GM21737 (cell line): ENCODE measurements at regions not wholly inside any gene's neighbourhood (a gene's known extent, or its start where the extent isn't known, plus 50 kb on each side); places are given as distances from the start of the nearest gene placed in this dataset.
A peak's percentile ranks its signal among the peaks of the same experiment; 100 is the strongest.

Experiments
- ATAC-seq: cut with Tn5 transposase; IDR thresholded peaks from one replicate; pipeline ENCODE4 v1.9.1; 2021; ENCODE audit warnings: mild to moderate bottlenecking, moderate library complexity; ENCODE audit not compliant: unreplicated experiment

DNA sequence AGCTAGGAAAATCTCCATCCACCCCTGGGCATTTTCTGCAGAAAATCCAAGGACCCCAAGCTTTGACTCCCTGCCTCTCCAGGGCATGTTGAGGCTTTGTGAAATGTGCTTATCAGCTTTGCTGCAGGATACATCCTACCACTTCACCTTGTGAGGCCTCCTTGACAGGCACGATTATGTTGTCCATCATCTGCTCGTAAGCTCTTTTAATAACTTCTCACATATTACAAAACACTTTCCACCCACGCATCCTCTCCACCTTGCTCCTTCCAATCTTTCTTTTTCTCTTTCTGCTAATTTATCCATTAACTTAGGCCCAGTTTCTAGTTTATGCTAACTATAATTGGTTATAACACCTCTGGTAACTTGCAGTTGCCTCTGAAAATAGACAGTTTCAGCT lies 147.0 kb upstream of the MTNR1B start:
- ATAC-seq: no peak

DNA sequence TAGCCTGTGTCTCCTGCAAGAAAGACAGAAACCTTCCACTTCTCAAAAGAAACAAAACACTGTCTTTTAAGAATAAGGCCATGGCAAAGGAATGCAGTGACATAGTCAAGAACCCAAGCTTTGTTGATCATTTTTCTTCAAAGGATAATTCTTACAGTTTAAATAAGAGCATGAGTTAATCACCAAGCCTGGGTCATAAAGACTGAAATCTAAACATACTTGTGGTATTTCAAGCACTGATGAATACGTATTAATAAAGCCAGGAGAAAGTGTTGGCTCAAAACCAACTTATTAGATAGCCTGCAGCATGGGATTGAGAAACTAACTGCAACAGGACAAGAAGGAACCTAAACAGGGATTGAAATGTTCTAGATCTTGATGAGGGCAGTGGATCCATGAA lies 143.3 kb upstream of the MTNR1B start:
- ATAC-seq: no peak

- no peak for ATAC-seq
Measured at GRCh38 chr11:92826603-92827002, 142.8 kb upstream of the MTNR1B start.

GRCh38 chr11:92827132-92827531 lies 142.3 kb upstream of the MTNR1B start:
- ATAC-seq: no peak

- ATAC-seq: no peak
Measured at GRCh38 chr11:92828556-92828955, 140.9 kb upstream of the MTNR1B start.

- ATAC-seq: no peak
Measured at GRCh38 chr11:92829121-92829520, 140.3 kb upstream of the MTNR1B start.

DNA sequence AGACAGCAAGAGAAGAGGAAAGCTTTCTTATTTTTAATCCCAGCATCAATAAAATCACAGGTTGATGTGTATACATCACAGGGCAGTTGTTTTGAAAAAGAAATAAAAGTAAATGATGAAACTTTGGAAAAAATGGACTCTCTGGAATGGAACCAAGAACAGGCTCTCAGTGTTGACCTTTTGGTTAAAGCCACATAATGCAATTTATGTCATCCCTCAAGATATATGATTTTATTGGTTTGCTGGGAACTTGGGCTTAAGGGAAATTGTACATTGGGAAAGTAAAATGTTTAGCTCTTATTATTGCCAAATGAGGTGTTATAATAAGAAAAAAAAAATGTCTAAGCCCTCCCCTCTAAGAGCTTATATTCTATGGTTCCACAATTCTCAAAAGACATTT lies 139.8 kb upstream of the MTNR1B start:
- no peak for ATAC-seq

DNA sequence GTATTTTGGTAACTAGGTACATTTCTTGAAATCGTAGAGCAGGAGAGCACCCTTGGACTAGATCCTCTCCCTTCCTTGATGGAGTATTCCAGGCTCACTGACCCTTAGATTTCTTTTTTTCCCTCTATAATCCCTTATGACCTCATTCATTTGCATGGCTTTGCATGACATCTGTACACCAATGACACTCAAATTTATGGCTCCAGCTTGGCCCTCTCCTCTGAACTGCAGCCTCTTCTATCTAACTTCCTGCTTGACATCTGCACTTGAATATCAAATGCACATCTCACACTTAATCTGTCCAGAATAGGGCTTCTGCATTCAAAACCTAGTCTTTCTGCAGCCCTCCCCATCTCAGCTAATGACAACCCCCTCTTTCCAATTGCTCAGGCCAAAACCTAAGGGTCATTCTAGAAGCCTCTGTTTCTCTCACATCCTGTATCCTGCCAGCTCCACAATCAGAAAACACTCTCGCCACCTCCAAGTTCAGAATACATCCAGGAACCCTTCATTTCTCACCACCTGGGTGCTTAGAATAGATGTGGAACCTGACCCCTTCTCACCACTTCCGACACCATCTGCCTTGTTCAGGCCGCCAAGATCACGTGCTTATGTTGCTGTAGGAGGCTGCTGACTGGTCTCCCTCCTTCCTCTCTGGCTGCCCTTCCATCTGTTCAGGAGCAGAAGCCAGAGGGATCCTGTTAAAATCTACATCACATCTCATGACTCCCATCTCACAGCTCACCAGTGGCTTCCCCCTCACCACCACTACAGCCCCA lies 138.9 kb upstream of the MTNR1B start:
- peak; percentile 83 for ATAC-seq

DNA sequence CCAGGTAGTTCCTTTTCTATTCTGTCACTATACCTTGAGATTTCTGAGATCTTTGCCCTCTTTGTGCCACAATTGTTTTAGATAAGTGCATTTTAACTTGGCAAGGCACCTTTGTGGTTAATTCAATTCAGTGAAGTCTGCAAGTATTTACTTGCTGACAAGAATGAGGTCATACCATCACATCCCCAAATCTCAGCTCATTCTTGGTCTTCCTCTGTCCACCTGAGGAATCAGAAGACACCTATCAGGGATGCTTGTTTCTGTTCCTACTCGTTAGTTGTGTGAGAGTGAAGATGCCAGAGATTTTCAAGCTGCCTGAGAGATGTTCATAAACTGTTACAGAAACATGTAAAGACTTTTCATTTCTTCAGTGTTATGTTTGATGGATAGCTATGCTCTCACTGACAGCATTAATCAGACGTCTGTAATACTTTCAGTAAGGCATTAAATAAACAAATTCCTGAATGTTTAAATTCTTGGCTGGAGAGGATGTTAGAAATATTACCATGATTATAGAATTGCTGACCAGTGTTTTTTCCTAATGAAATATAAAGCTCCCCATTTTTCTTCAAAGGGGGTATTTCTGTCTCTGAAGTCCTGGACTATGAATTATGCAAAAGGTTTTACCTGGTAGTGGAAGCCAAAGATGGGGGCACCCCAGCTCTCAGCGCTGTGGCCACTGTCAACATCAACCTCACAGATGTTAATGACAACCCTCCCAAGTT lies 135.0 kb upstream of the MTNR1B start:
- ATAC-seq: no peak

- ATAC-seq: no peak
Measured at GRCh38 chr11:92837595-92837994, 131.9 kb upstream of the MTNR1B start.

- no peak for ATAC-seq
Measured at GRCh38 chr11:92838759-92839310, 130.6 kb upstream of the MTNR1B start.

GRCh38 chr11:92839450-92839849 lies 130.0 kb upstream of the MTNR1B start:
- ATAC-seq: no peak

- no peak for ATAC-seq
Measured at GRCh38 chr11:92841719-92842118, 127.7 kb upstream of the MTNR1B start.

- no peak for ATAC-seq
Measured at GRCh38 chr11:92843455-92843854, 126.0 kb upstream of the MTNR1B start.

GRCh38 chr11:92844197-92844596 lies 125.3 kb upstream of the MTNR1B start:
- ATAC-seq: no peak

DNA sequence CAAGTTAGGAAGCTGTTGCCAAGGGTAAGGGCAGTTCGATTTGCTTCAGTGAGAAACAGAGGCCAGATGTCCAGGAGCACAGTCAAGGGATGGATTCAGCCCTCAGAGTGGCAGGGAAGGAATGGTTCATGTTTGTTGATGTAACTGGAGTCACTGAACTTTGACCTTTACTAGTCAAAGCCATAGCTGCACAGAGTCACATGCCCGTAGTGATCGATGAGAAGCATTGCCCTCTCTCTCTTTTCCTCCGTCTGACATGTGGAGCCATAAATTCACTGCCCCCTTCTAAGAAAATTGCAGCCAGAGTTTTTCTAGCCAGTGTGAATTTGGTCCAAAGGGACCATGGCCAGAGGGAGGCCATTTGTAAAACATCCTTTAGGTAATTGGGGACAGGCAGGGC lies 124.1 kb upstream of the MTNR1B start:
- ATAC-seq: no peak

- ATAC-seq: no peak
Measured at GRCh38 chr11:92845805-92846204, 123.6 kb upstream of the MTNR1B start.

DNA sequence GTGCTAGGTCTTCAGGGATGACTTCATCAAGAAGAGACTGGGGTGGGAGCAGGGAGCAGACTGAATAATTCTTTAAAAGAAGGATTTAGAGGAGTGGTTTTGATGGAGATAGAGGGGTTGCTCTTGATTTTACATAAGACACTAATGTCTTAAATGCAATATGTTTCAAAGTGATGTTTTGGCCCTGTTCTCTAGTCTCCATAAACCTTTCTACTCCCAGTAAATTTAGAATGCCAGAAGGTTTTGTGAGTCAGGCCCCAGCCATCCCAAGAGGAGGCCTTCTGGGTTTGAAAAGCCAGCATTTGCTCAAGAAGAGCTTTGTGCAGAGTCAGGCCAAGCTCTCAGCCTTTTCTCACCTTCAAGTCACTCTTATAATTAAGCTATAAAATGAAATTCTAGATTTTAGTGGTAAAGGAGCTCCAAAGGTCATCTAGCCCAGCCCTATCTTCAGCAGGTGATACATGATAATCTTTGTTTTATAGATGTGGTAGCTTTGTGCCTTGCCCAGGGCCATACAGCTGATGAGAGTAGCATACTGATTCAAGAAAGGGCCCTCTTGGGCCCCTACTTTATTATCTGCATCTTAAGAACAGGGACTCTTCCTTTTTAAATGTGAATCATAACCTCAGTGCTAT lies 122.8 kb upstream of the MTNR1B start:
- ATAC-seq: no peak

- no peak for ATAC-seq
Measured at GRCh38 chr11:92848578-92848977, 120.9 kb upstream of the MTNR1B start.

DNA sequence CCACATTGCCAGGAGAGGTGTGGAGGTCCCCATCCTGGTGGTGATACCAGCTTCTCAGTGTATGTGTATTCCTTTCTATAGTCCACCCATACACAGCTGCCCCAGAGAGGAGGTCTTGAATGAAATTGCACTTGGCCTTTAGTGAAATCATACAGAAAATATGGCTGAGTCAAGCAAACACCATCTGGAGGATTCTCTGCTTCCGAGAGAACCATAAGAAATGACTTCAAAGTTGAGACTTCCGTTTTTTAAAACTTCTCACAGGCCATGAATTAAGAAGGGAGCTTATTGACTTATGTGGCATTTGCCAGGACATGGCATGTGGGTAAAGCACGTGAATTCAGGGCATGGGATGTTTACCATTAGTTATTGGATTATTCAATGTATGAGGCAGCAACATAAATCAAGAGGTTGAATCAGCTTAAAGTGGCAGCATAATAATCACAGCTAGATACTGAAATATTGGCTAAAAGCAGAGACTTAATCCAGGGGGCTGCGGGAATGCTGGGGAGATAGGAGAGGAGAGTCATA lies 119.1 kb upstream of the MTNR1B start:
- ATAC-seq: no peak

GRCh38 chr11:92852229-92852628 lies 117.2 kb upstream of the MTNR1B start:
- no peak for ATAC-seq
